Lower lobe of right lung (tissue), 2 donors: ENCODE measurements at regions not wholly inside any gene's neighbourhood (a gene's known extent, or its start where the extent isn't known, plus 50 kb on each side); places are given as distances from the start of the nearest gene placed in this dataset.

Experiments
- ATAC-seq, 2 donors: fragments of 200-7000 bp; cut with Tn5 transposase; one replicate each; pipeline ENCODE4 v1.9.1; 2020 to 2022; ENCODE audit warnings: mild to moderate bottlenecking in 2 of 2, moderate library complexity in 2 of 2
- DNase-seq: peaks from one replicate; pipeline ENCODE4 v3.0.0-alpha.2; 2020
- H3K27ac ChIP-seq: fragments of 200-600 bp; one replicate; pipeline ENCODE4 v1.8.0; 2022
- H3K27me3 ChIP-seq: fragments of 200-600 bp; one replicate; pipeline ENCODE4 v1.8.0; 2022; ENCODE audit warnings: low read depth
- H3K36me3 ChIP-seq: fragments of 200-600 bp; one replicate; pipeline ENCODE4 v1.8.0; 2022; ENCODE audit warnings: mild to moderate bottlenecking
- H3K4me1 ChIP-seq: fragments of 200-600 bp; one replicate; pipeline ENCODE4 v1.8.0; 2022
- H3K4me3 ChIP-seq: fragments of 200-600 bp; one replicate; pipeline ENCODE4 v1.8.0; 2022; ENCODE audit warnings: mild to moderate bottlenecking
- H3K9me3 ChIP-seq: fragments of 200-600 bp; one replicate; pipeline ENCODE4 v1.8.0; 2022
- intact Hi-C: fragments of 100-400 bp; cut with DNase I; formaldehyde crosslinking; loops from one replicate; pipeline ENCODE4 v1.11.0; 2022
- TF ChIP-seq, protein P1 (sequence below): fragments of 200-600 bp; IDR thresholded peaks from one replicate; pipeline ENCODE4 v1.8.0; 2022; ENCODE audit warnings: antibody characterized with exemption, mild to moderate bottlenecking
- donor health status: DM: no; HTN: yes; CAD: no; lungs with severe emphysema.

DNA sequence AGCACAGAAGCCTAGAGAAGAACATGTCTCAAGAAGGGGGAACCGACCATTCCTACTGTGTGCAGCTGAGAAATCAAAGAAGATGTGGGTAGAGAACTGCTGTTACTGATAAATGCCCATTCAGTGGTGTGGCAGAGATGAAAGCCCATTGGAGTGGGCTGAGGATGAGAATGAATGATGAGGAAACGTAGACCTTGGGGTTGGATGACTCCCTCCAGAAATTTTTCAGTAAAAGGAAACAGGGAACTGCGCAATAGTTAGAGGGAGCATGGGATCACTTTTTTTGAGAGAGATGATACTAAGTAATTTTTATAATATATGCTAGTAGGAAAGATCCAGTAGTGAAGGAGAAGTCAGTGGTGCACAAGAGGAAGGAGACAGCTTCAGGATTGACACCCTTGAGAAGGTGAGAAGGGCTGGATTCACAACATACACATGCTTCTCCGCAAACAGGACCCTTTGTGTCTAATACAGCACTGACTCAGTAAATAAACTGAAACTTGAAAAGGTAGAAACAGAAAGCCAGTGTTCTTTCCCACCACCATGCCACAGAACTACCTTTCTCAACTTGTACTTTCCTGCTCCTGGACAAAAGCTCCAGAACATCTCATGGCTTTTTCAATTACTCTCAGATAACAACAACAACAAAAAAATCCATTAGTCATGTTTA lies 104.7 kb upstream of the IL6 start:
- intact Hi-C loops: no loop called here
- H3K4me3 ChIP-seq: no peak overlapping the region
- ATAC-seq (no peak), DNase-seq (no peak)
- H3K27ac ChIP-seq: no peak overlapping the region
- TF ChIP-seq, protein P1, sequence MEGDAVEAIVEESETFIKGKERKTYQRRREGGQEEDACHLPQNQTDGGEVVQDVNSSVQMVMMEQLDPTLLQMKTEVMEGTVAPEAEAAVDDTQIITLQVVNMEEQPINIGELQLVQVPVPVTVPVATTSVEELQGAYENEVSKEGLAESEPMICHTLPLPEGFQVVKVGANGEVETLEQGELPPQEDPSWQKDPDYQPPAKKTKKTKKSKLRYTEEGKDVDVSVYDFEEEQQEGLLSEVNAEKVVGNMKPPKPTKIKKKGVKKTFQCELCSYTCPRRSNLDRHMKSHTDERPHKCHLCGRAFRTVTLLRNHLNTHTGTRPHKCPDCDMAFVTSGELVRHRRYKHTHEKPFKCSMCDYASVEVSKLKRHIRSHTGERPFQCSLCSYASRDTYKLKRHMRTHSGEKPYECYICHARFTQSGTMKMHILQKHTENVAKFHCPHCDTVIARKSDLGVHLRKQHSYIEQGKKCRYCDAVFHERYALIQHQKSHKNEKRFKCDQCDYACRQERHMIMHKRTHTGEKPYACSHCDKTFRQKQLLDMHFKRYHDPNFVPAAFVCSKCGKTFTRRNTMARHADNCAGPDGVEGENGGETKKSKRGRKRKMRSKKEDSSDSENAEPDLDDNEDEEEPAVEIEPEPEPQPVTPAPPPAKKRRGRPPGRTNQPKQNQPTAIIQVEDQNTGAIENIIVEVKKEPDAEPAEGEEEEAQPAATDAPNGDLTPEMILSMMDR: no peak
- H3K27me3 ChIP-seq: no peaks in the 10 kb centered on the region
- no peaks in the 10 kb centered on the region for H3K36me3 ChIP-seq
- H3K9me3 ChIP-seq: peaks cover 12% of the 10 kb centered on the region
- peaks cover 5% of the 10 kb centered on the region for H3K4me1 ChIP-seq

DNA sequence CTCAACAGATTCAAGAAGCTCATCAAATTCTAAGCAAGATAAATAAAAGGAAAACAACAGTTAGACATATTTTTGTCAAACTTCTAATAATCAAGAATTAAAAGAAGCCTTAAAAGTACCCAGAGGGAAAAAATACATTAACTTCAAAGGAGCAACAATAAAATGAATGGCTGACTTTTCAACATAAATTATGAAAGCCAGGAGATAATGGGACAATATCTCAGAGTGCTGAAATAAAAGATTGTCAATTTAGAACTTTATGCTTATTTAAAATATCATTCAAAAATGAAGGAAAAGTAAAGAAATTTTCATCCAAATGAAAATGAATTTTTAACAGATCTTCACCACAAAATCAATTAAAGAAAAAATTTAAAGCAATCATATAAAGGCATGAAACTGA lies 108.5 kb upstream of the IL6 start:
- no peak overlapping the region for H3K27ac ChIP-seq
- peaks cover 14% of the 10 kb centered on the region for H3K9me3 ChIP-seq
- no peaks in the 10 kb centered on the region for H3K36me3 ChIP-seq
- no peaks in the 10 kb centered on the region for H3K4me1 ChIP-seq
- intact Hi-C loops: no loop called here
- TF ChIP-seq, protein P1: no peak
- ATAC-seq: no peak
- no peaks in the 10 kb centered on the region for H3K27me3 ChIP-seq
- no peak overlapping the region for H3K4me3 ChIP-seq
- no peak for DNase-seq

DNA sequence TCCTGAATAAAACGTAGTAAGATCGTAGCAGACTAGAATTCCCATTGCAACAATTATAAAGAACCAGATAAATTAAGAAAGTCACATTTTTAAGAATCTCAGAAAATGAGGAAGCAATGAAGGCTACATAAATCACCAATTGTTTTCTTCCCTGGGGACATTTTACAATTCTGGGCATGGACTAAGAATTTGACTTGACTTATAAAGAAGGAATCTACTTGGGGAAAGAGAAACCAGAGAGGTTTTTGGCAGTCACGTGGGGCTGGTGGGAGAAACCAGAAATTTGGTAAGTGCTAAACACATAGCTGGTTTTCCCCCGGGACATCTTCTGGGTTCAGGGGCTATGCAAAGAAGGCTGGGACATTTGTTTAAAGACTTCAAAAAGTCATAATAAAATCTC lies 109.8 kb upstream of the IL6 start:
- intact Hi-C loops: no loop called here
- ATAC-seq: no peak
- DNase-seq: no peak

DNA sequence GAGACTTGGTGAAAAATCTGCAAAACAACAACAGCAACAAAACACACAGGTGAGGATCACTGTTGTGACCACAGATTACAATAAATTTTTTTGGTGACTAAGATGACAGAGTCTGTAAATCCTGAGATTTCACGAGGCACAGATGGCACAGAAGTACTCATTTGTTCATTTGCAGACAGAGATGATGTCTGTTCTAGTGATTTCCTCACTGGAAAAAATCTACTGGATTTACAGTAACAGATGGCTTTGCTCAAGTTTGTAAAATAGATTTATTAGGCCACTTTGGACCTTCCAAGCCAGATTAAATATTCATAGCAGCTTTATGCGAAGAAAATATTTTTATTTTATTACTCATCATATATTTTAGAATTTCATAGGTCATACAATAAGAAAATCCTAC lies 113.5 kb upstream of the IL6 start:
- no peaks in the 10 kb centered on the region for H3K36me3 ChIP-seq
- ATAC-seq: no peak
- H3K27ac ChIP-seq: no peak overlapping the region
- no peak for DNase-seq
- TF ChIP-seq, protein P1: no peak
- no peaks in the 10 kb centered on the region for H3K4me1 ChIP-seq
- H3K27me3 ChIP-seq: no peaks in the 10 kb centered on the region
- intact Hi-C loops: no loop called here
- H3K4me3 ChIP-seq: no peak overlapping the region
- H3K9me3 ChIP-seq: peaks cover 14% of the 10 kb centered on the region

More for the DNA sequence above, 109.8 kb upstream of the IL6 start:
- TF ChIP-seq, protein P1: no peak
- Histone ChIP-seq H3K27ac (no peak overlapping the region), H3K4me3 (no peak overlapping the region), H3K36me3 (no peaks in the 10 kb centered on the region), H3K27me3 (no peaks in the 10 kb centered on the region), H3K4me1 (no peaks in the 10 kb centered on the region), H3K9me3 (peaks cover 14% of the 10 kb centered on the region)

DNA sequence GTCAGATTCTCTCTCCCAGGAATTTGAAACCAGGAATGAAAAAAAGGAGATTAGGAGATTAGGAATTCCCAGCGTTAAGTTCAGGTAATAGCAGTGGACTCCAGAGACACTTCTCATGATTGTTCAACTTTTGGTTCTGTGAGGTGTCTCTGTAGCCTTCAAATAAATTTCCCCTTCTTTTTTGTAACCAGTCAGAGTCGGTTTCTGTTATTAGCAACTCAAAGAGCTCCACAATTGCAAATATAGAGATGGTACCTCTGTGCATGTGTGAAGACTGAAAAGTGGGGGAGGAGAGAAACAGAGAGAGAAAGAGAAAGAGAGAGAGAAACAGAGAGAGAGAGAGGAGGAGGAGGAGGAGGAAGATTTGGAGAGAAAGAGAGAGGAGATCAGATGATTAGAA lies 112.8 kb upstream of the STEAP1B start:
- no peak for ATAC-seq
- peaks cover 7% of the 10 kb centered on the region for H3K9me3 ChIP-seq
- no peaks in the 10 kb centered on the region for H3K36me3 ChIP-seq
- no peak overlapping the region for H3K4me3 ChIP-seq
- TF ChIP-seq, protein P1: no peak
- no peak for DNase-seq
- H3K4me1 ChIP-seq: no peaks in the 10 kb centered on the region
- no peak overlapping the region for H3K27ac ChIP-seq
- intact Hi-C loops: no loop called here
- no peaks in the 10 kb centered on the region for H3K27me3 ChIP-seq

DNA sequence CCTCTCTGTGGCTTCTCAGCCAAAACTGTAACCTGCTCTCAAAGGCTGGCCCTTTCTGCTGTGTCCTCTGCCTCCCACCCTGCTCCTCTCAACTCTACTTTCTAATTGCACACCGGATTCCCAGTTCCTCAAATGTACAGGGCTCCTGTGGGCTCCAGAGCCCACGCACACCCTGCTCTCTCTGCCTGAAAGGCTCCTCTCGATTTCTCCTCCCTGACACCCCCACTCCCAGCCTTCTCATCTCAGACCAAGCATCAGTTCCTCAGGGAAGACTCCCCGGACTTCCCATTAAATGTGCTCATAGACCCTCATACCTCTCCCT lies 111.7 kb upstream of the STEAP1B start:
- Histone ChIP-seq H3K4me1 (no peaks in the 10 kb centered on the region), H3K9me3 (no peaks in the 10 kb centered on the region), H3K4me3 (no peak overlapping the region), H3K27me3 (no peaks in the 10 kb centered on the region), H3K36me3 (no peaks in the 10 kb centered on the region), H3K27ac (no peak overlapping the region)
- intact Hi-C loops: no loop called here
- DNase-seq (no peak), ATAC-seq (no peak)
- TF ChIP-seq, protein P1: no peak
